H1 (cell line): ENCODE measurements at regions not wholly inside any gene's neighbourhood (a gene's known extent, or its start where the extent isn't known, plus 50 kb on each side); places are given as distances from the start of the nearest gene placed in this dataset.

ENCODE experiments used
- CTCF ChIA-PET: fragments of 300-600 bp; sonication (Branson Sonifier 250); formaldehyde crosslinking; loops from one replicate; lab custom pipeline; 2021; ENCODE audit not compliant: partially characterized antibody; lab: Charles Lee
- POLR2A ChIA-PET: fragments of 300-600 bp; sonication (Branson Sonifier 250); formaldehyde crosslinking; loops from one replicate; lab custom pipeline; 2021; ENCODE audit warnings: inconsistent platforms; ENCODE audit not compliant: partially characterized antibody; lab: Charles Lee
- DNase-seq, 2 experiments: peaks; one replicate each; pipeline versions ENCODE4 v3.0.0 to v3.0.0-alpha.2; 2010 to 2022; ENCODE audit warnings: low spot score in 2 of 2, low read depth in 1 of 2, mixed read lengths in 1 of 2
- FAIRE-seq: peaks from 2 replicates; lab custom pipeline; 2011; peaks lifted over from hg19 to GRCh38; lab: Jason Lieb, UNC
- H2AFZ ChIP-seq: 2 replicates; pipeline ENCODE4 v1.8.1; 2012; ENCODE audit warnings: low read length, inconsistent platforms
- H2AK5ac ChIP-seq: 2 replicates; pipeline ENCODE4 v1.6.1; 2013; ENCODE audit warnings: low read depth, low read length
- H2BK120ac ChIP-seq: replicated peaks from 2 replicates; pipeline ENCODE3; 2013; ENCODE audit warnings: low read depth, low read length, inconsistent platforms
- H2BK12ac ChIP-seq: 2 replicates; pipeline ENCODE4 v1.6.1; 2013; ENCODE audit warnings: low read depth, low read length
- H2BK15ac ChIP-seq: 2 replicates; pipeline ENCODE4 v1.6.1; 2013; ENCODE audit warnings: low read length
- H2BK20ac ChIP-seq: 2 replicates; pipeline ENCODE4 v1.6.1; 2013; ENCODE audit warnings: low read length
- H2BK5ac ChIP-seq: 2 replicates; pipeline ENCODE4 v1.6.1; 2013; ENCODE audit warnings: low read depth, low read length
- H3K14ac ChIP-seq: 2 replicates; pipeline ENCODE4 v1.6.1; 2013; ENCODE audit warnings: inconsistent platforms; ENCODE audit not compliant: insufficient read length
- H3K18ac ChIP-seq: 2 replicates; pipeline ENCODE4 v1.6.1; 2013; ENCODE audit warnings: low read length; ENCODE audit errors: extremely low read depth
- H3K23ac ChIP-seq: 2 replicates; pipeline ENCODE4 v1.6.1; 2013; ENCODE audit warnings: inconsistent platforms; ENCODE audit not compliant: insufficient read length
- H3K23me2 ChIP-seq: 2 replicates; pipeline ENCODE4 v1.6.1; 2013; ENCODE audit warnings: low read depth, low read length
- H3K27ac ChIP-seq: 2 replicates; pipeline ENCODE4 v1.6.1; 2011; ENCODE audit warnings: low read depth, low read length, inconsistent platforms
- H3K27me3 ChIP-seq, 4 experiments: replicated peaks in 1 of 4; 1 replicate in 1 of 4; 2 replicates in 3 of 4; pipeline versions ENCODE4 v1.6.1 to v1.8.1; 2011 to 2013; ENCODE audit warnings: low read length in 3 of 4, mild to moderate bottlenecking in 3 of 4, inconsistent platforms in 2 of 4, mixed read lengths in 2 of 4, moderate library complexity in 1 of 4; ENCODE audit not compliant: control insufficient read depth in 3 of 4, insufficient read depth in 3 of 4; ENCODE audit errors: extremely low read depth in 1 of 4
- H3K36me3 ChIP-seq, 4 experiments: 2 replicates each; pipeline versions ENCODE4 v1.6.1 to v1.8.1; 2011 to 2013; ENCODE audit warnings: mild to moderate bottlenecking in 4 of 4, low read length in 3 of 4, moderate library complexity in 2 of 4, control low read depth in 1 of 4, inconsistent platforms in 1 of 4; ENCODE audit not compliant: insufficient read depth in 4 of 4, control insufficient read depth in 2 of 4
- H3K4ac ChIP-seq: replicated peaks from 2 replicates; pipeline ENCODE3; 2013; ENCODE audit warnings: low read length, low read depth, mixed read lengths, inconsistent platforms; ENCODE audit not compliant: insufficient read length
- H3K4me1 ChIP-seq, 4 experiments: replicated peaks in 1 of 4; 1 replicate in 1 of 4; 2 replicates in 3 of 4; pipeline versions ENCODE4 v1.6.1 to v1.8.1; 2011 to 2013; ENCODE audit warnings: low read length in 3 of 4, inconsistent platforms in 2 of 4, mixed read lengths in 1 of 4; ENCODE audit not compliant: insufficient read depth in 4 of 4, control insufficient read depth in 3 of 4
- H3K4me2 ChIP-seq, 2 experiments: 2 replicates each; pipeline versions ENCODE4 v1.6.1 to v1.8.1; 2011 to 2013; ENCODE audit warnings: low read depth in 2 of 2, low read length in 2 of 2, control low read depth in 1 of 2, inconsistent platforms in 1 of 2, mild to moderate bottlenecking in 1 of 2; ENCODE audit not compliant: insufficient read depth in 1 of 2
- H3K4me3 ChIP-seq, 4 experiments: fragments of 200-600, 300-600 bp in 1 of 4; sonication (generic), shearing (Covaris generic), sonication (Bioruptor Twin) in 1 of 4; 2 replicates each; pipeline versions ENCODE4 v1.5.1 to v1.8.1; 2011 to 2016; ENCODE audit warnings: low read length in 4 of 4, low read depth in 3 of 4, control low read depth in 2 of 4, inconsistent platforms in 2 of 4, mild to moderate bottlenecking in 2 of 4, mixed read lengths in 1 of 4, moderate library complexity in 1 of 4; ENCODE audit not compliant: insufficient read depth in 2 of 4; ENCODE audit errors: extremely low read depth in 1 of 4
- H3K56ac ChIP-seq: replicated peaks from 2 replicates; pipeline ENCODE3; 2013; ENCODE audit warnings: low read depth, mild to moderate bottlenecking, mixed read lengths, low read length, inconsistent platforms; ENCODE audit not compliant: insufficient read length
- H3K79me1 ChIP-seq: 2 replicates; pipeline ENCODE4 v1.6.1; 2013; ENCODE audit warnings: low read depth, low read length, control low read depth
- H3K79me2 ChIP-seq, 2 experiments: 2 replicates each; pipeline versions ENCODE4 v1.6.1 to v1.8.1; 2012 to 2013; ENCODE audit warnings: low read length in 2 of 2, mild to moderate bottlenecking in 2 of 2, inconsistent platforms in 1 of 2; ENCODE audit not compliant: insufficient read depth in 2 of 2, control insufficient read depth in 1 of 2
- H3K9ac ChIP-seq, 4 experiments: replicated peaks in 1 of 4; 1 replicate in 1 of 4; 2 replicates in 3 of 4; pipeline versions ENCODE4 v1.6.1 to v1.8.1; 2011 to 2013; ENCODE audit warnings: low read depth in 3 of 4, low read length in 3 of 4, control low read depth in 2 of 4, mild to moderate bottlenecking in 2 of 4, moderate library complexity in 2 of 4, inconsistent platforms in 1 of 4; ENCODE audit errors: extremely low read depth in 1 of 4
- H3K9me3 ChIP-seq, 2 experiments: 2 replicates each; pipeline versions ENCODE4 v1.6.1 to v1.8.1; 2012 to 2013; ENCODE audit warnings: mild to moderate bottlenecking in 2 of 2, moderate library complexity in 2 of 2, control low read depth in 1 of 2, inconsistent platforms in 1 of 2, low read depth in 1 of 2, low read length in 1 of 2, mixed read lengths in 1 of 2; ENCODE audit not compliant: insufficient read depth in 2 of 2
- H4K20me1 ChIP-seq, 2 experiments: replicated peaks in 1 of 2; 2 replicates each; pipeline versions ENCODE3 to v1.8.1; 2011 to 2013; ENCODE audit warnings: inconsistent platforms in 2 of 2, low read length in 2 of 2, mild to moderate bottlenecking in 1 of 2; ENCODE audit not compliant: insufficient read depth in 2 of 2, control insufficient read depth in 1 of 2
- H4K5ac ChIP-seq: 2 replicates; pipeline ENCODE4 v1.6.1; 2013; ENCODE audit warnings: low read length, low read depth, mixed read lengths, inconsistent platforms; ENCODE audit not compliant: insufficient read length
- H4K8ac ChIP-seq: 2 replicates; pipeline ENCODE4 v1.8.0; 2013; ENCODE audit warnings: mild to moderate bottlenecking, moderate library complexity, low read length, inconsistent platforms; ENCODE audit not compliant: insufficient read depth; ENCODE audit errors: extremely low read depth
- H4K91ac ChIP-seq: replicated peaks from 2 replicates; pipeline ENCODE3; 2013; ENCODE audit warnings: low read length, mixed read lengths, inconsistent platforms; ENCODE audit not compliant: insufficient read length
- CEBPB ChIP-seq: IDR thresholded peaks from 2 replicates; pipeline ENCODE4 v1.6.1; 2012; ENCODE audit warnings: low read depth, low read length
- EP300 ChIP-seq, 2 experiments: IDR thresholded peaks; 1 replicate in 1 of 2; 2 replicates in 1 of 2; pipeline ENCODE4 v1.6.1; 2011 to 2012; ENCODE audit warnings: low read depth in 2 of 2, low read length in 2 of 2, mild to moderate bottlenecking in 2 of 2, borderline replicate concordance in 1 of 2, inconsistent platforms in 1 of 2, moderate library complexity in 1 of 2
- FOSL1 ChIP-seq: IDR thresholded peaks from 2 replicates; pipeline ENCODE4 v1.6.1; 2011; ENCODE audit warnings: mild to moderate bottlenecking, low read depth, low read length, moderate library complexity; ENCODE audit not compliant: insufficient read depth
- HDAC2 ChIP-seq, 2 experiments: fragments of 300-600 bp in 1 of 2; sonication (generic) in 1 of 2; IDR thresholded peaks; 2 replicates each; pipeline ENCODE4 v1.6.1; 2011 to 2012; ENCODE audit warnings: low read depth in 2 of 2, low read length in 2 of 2, mild to moderate bottlenecking in 2 of 2, moderate library complexity in 2 of 2, borderline replicate concordance in 1 of 2, inconsistent platforms in 1 of 2
- KDM1A ChIP-seq: fragments of 200-600, 300-600 bp; sonication (generic); IDR thresholded peaks from 2 replicates; pipeline ENCODE4 v1.7.1; 2016; ENCODE audit warnings: mild to moderate bottlenecking, low read length, borderline replicate concordance
- KDM4A ChIP-seq: IDR thresholded peaks from one replicate; pipeline ENCODE4 v1.7.1; 2012; ENCODE audit warnings: low read depth, mild to moderate bottlenecking, moderate library complexity, low read length, inconsistent platforms; ENCODE audit not compliant: severe bottlenecking
- NRF1 ChIP-seq: IDR thresholded peaks from 2 replicates; pipeline ENCODE4 v1.6.1; 2011; ENCODE audit warnings: mild to moderate bottlenecking, low read depth, low read length, improper control_type of control experiment
- SAP30 ChIP-seq: fragments of 300-600 bp; sonication (generic); IDR thresholded peaks from 2 replicates; pipeline ENCODE4 v1.7.1; 2012; ENCODE audit warnings: low read length, moderate library complexity, mild to moderate bottlenecking, inconsistent platforms; ENCODE audit not compliant: insufficient read depth, insufficient replicate concordance
- SRF ChIP-seq: IDR thresholded peaks from 2 replicates; pipeline ENCODE4 v1.6.1; 2011; ENCODE audit warnings: mild to moderate bottlenecking, low read depth, low read length, moderate library complexity
- TAF7 ChIP-seq: optimal IDR thresholded peaks from 2 replicates; pipeline ENCODE3; 2011; ENCODE audit warnings: low read depth, mild to moderate bottlenecking, inconsistent platforms, low read length, moderate library complexity, borderline replicate concordance
- WGBS, 2 experiments: shearing (Covaris generic) in 1 of 2; methylation state at CpG; one replicate each; pipeline versions ENCODE4 v1.1.6 to v1.1.7; 2013 to 2015; ENCODE audit warnings: low lambda C conversion rate in 2 of 2, mixed read lengths in 2 of 2, inconsistent platforms in 1 of 2, low coverage in 1 of 2, missing lambda C conversion rate in 1 of 2; ENCODE audit not compliant: insufficient replicate concordance in 2 of 2, insufficient coverage in 1 of 2, insufficient read length in 1 of 2; ENCODE audit errors: extremely low coverage in 1 of 2, missing lambda C conversion rate in 1 of 2; 5-methylcytosine and 5-hydroxymethylcytosine counted together

DNA sequence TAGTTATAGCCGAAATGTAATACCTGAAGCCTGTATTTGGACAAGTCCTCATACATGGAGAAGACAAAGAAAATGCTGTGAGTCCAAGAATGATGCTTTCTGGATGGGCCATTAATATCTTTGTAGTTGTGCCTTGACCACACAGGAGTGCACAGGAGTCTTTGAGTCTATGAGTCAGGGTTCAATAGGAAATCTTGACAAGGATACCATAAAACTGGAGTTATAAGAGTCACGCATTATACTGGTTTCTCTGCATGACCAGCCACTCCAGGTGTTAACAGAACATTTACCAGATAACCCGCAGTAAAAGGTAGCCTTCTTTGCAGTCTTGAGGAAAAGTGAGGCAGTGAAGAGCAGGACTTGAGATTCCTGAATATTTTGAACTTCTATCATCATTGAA lies 464.6 kb upstream of the PKN2 start:
- Histone ChIP-seq H3K27me3 (no peaks in the 10 kb centered on the region), H4K5ac (no peak overlapping the region), H2BK120ac (no peak overlapping the region), H3K23ac (no peak overlapping the region), H3K18ac (no peak overlapping the region), H3K4ac (no peak overlapping the region), H4K91ac (no peak overlapping the region), H3K79me2 (no peaks in the 10 kb centered on the region), H3K9ac (no peak overlapping the region), H2BK15ac (no peak overlapping the region), H3K27ac (no peak overlapping the region), H3K4me3 (no peak overlapping the region), H4K8ac (no peak overlapping the region), H3K36me3 (no peaks in the 10 kb centered on the region), H3K4me1 (peaks cover 0 to 2% (median 0%) of the 10 kb centered on the region in 4 experiments; a peak in 1 of 7 replicates), H3K56ac (no peak overlapping the region), H2AFZ (no peak overlapping the region), H3K9me3 (no peaks in the 10 kb centered on the region), H2BK20ac (no peak overlapping the region), H3K4me2 (no peak overlapping the region), H2AK5ac (no peak overlapping the region), H3K23me2 (no peaks in the 10 kb centered on the region), H2BK12ac (no peak overlapping the region), H3K79me1 (no peaks in the 10 kb centered on the region), H4K20me1 (no peaks in the 10 kb centered on the region), H2BK5ac (no peak overlapping the region), H3K14ac (no peak overlapping the region)
- no peak for FAIRE-seq
- 94% methylated on average over 3 of the region's 3 CpGs; no CpG with 5 or more reads in 1 of the 2 experiments for WGBS, 2 experiments
- ChIA-PET POLR2A (no interaction called here), CTCF (interaction anchor here (0.5 to 3.1 kb wide), 3 partner anchors 11 to 348 kb away, joined by 3 to 7 read pairs (median 4); no protein-coding TSS in a partner anchor)
- DNase-seq: no peak
- no peak for TF ChIP-seq SAP30
- no peak for TF ChIP-seq CEBPB
- TF ChIP-seq KDM4A: no peak
- no peak for TF ChIP-seq HDAC2 (IDR thresholded peaks at IDR 0.05; ENCODE audit: borderline replicate concordance in 1 of 2, low read depth in 2 of 2, low read length in 2 of 2)
- TF ChIP-seq FOSL1: no peak
- TF ChIP-seq TAF7: no peak
- TF ChIP-seq SRF: no peak
- no peak for TF ChIP-seq KDM1A
- no peak for TF ChIP-seq NRF1
- no peak for TF ChIP-seq EP300 (IDR thresholded peaks at IDR 0.05; ENCODE audit: borderline replicate concordance in 1 of 2, low read depth in 2 of 2, low read length in 2 of 2)
